Aorta (tissue), 5 donors: ENCODE measurements at regions not wholly inside any gene's neighbourhood (a gene's known extent, or its start where the extent isn't known, plus 50 kb on each side); places are given as distances from the start of the nearest gene placed in this dataset.

ENCODE experiments used
- ATAC-seq: fragments of 200-7000 bp; cut with Tn5 transposase; one replicate; pipeline ENCODE4 v1.9.1; 2022; ENCODE audit warnings: moderate library complexity; ENCODE audit not compliant: low FRiP score
- DNase-seq, 2 donors: peaks; one replicate each; pipeline ENCODE4 v3.0.0-alpha.2; 2020
- H3K27ac ChIP-seq, 2 donors: one replicate each; pipeline ENCODE4 v1.5.1; 2013; ENCODE audit warnings: low read length in 2 of 2, mild to moderate bottlenecking in 2 of 2, moderate library complexity in 2 of 2, control low read depth in 1 of 2, inconsistent platforms in 1 of 2, low read depth in 1 of 2
- H3K27me3 ChIP-seq, 2 donors: one replicate each; pipeline ENCODE4 v1.6.1; 2013; ENCODE audit warnings: control low read depth in 1 of 2, low read length in 1 of 2, mild to moderate bottlenecking in 1 of 2, moderate library complexity in 1 of 2; ENCODE audit not compliant: insufficient read depth in 2 of 2, control insufficient read depth in 1 of 2
- H3K36me3 ChIP-seq, 2 donors: one replicate each; pipeline ENCODE4 v1.6.1; 2013; ENCODE audit warnings: control low read depth in 1 of 2, low read length in 1 of 2, mild to moderate bottlenecking in 1 of 2; ENCODE audit not compliant: insufficient read depth in 2 of 2, control insufficient read depth in 1 of 2
- H3K4me1 ChIP-seq, 2 donors: one replicate each; pipeline ENCODE4 v1.6.1; 2013; ENCODE audit warnings: low read length in 2 of 2, control low read depth in 1 of 2, mild to moderate bottlenecking in 1 of 2, moderate library complexity in 1 of 2; ENCODE audit not compliant: insufficient read depth in 2 of 2, control insufficient read depth in 1 of 2
- H3K4me3 ChIP-seq, 2 donors: one replicate each; pipeline ENCODE4 v1.5.1; 2013; ENCODE audit warnings: low read length in 2 of 2, control low read depth in 1 of 2, mild to moderate bottlenecking in 1 of 2
- H3K9me3 ChIP-seq: one replicate; pipeline ENCODE4 v1.6.1; 2013; ENCODE audit warnings: mild to moderate bottlenecking, low read length; ENCODE audit not compliant: control insufficient read depth
- WGBS, 2 donors: extraction: QIAGEN DNeasy Blood & Tissue Kit; methylation state at CpG; one replicate each; pipeline ENCODE4 v1.1.7; 2013; 5-methylcytosine and 5-hydroxymethylcytosine counted together
- intact Hi-C, 2 donors: fragments of 100-400 bp; cut with DNase I; formaldehyde crosslinking; loops; one replicate each; pipeline versions ENCODE4 v1.14.2 to v1.15.0; 2022
- donor health status: healthy with polysubstance abuse.
- donor health status: Bipolar disorder and iron deficiency.
- donor health status: DM: no; HTN: no; CAD: no.
- donor health status: DM: no; HTN: no; CAD: no.
- donor health status: DM: yes; HTN: yes; CAD: no.

DNA sequence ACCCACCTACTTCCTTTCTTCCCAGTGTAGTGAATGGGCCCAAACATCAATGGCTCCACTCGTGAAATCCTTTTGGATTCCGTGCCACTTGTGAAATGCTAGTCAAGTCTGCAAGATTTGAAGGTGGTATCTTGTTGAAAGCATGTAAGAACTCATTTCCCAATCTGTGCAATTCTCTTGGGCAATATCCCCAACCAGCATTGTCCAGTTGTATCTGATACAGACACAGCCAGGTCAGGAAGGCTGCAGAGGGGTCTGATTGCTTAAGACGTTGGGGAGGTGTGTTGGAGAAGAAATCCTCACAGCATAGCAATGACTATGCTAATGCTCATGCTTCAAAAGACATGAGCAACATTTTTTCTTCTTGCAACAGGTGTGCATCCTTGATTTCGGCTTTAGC lies 164.8 kb downstream of the VEGFC start:
- 85 to 86% methylated on average over 4 of the region's 4 CpGs for WGBS, 2 donors
- H3K4me3 ChIP-seq: no peak overlapping the region
- no peak overlapping the region for H3K27ac ChIP-seq
- intact Hi-C loops: no loop called here
- no peaks in the 10 kb centered on the region for H3K4me1 ChIP-seq
- peaks cover 2% of the 10 kb centered on the region for H3K9me3 ChIP-seq
- no peak for DNase-seq
- H3K27me3 ChIP-seq: no peaks in the 10 kb centered on the region
- no peaks in the 10 kb centered on the region for H3K36me3 ChIP-seq
- no peak for ATAC-seq

DNA sequence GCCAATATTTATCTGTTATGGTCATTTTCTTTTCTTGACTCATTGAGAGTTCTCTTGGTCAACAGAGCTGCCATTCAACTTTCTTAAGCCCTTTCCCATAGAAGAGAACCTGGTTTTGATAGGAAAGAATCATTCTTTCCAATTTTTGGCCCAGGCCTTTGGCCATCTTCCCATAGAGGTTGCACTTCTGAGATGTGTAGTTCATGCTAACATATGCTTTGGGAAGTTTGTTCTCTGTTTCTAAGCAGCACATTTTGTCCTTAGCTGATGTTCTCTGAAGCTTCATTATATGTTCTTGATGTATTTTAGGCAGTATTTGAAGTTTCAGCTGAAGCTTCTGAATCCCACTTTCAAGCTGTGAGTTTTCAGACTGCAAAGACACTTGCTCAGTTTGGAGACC lies 161.1 kb downstream of the VEGFC start:
- Histone ChIP-seq H3K27me3 (no peaks in the 10 kb centered on the region), H3K36me3 (no peaks in the 10 kb centered on the region), H3K4me3 (no peak overlapping the region), H3K9me3 (peaks cover 2% of the 10 kb centered on the region), H3K4me1 (no peaks in the 10 kb centered on the region), H3K27ac (no peak overlapping the region)
- no peak for DNase-seq
- intact Hi-C loops: no loop called here
- no peak for ATAC-seq
